GM12892 (cell line): ENCODE measurements at regions not wholly inside any gene's neighbourhood (a gene's known extent, or its start where the extent isn't known, plus 50 kb on each side); places are given as distances from the start of the nearest gene placed in this dataset.
"Not testable (repeated sequence)": the region's sequence is repeated elsewhere in the genome, so short reads cannot be mapped to it uniquely, and the experiment has no call there.

Experiments used
- POLR2A ChIP-seq: IDR thresholded peaks from 2 replicates; pipeline ENCODE4 v1.6.1; 2011; ENCODE audit warnings: low read depth, low read length, control low read depth
- POLR2AphosphoS5 ChIP-seq: IDR thresholded peaks from 2 replicates; pipeline ENCODE4 v1.6.1; 2011; ENCODE audit warnings: low read depth, low read length, control low read depth
- TAF1 ChIP-seq: IDR thresholded peaks from 2 replicates; pipeline ENCODE4 v1.6.1; 2011; ENCODE audit warnings: low read depth, mild to moderate bottlenecking, control low read depth, low read length, borderline replicate concordance

GRCh38 chr22:22193462-22193861, 51.1 kb upstream of the VPREB1 start:
- TF ChIP-seq POLR2A, TAF1, POLR2AphosphoS5: not testable (repeated sequence)
